HG02870 (cell line): ENCODE measurements at regions not wholly inside any gene's neighbourhood (a gene's known extent, or its start where the extent isn't known, plus 50 kb on each side); places are given as distances from the start of the nearest gene placed in this dataset.

Experiments
- ATAC-seq: cut with Tn5 transposase; IDR thresholded peaks from one replicate; pipeline ENCODE4 v1.9.1; 2021; ENCODE audit warnings: mild to moderate bottlenecking, moderate library complexity; ENCODE audit not compliant: unreplicated experiment

- no peak for ATAC-seq
Observed at GRCh38 chr6:23448281-23448680, 677.7 kb upstream of the NRSN1 start.

DNA sequence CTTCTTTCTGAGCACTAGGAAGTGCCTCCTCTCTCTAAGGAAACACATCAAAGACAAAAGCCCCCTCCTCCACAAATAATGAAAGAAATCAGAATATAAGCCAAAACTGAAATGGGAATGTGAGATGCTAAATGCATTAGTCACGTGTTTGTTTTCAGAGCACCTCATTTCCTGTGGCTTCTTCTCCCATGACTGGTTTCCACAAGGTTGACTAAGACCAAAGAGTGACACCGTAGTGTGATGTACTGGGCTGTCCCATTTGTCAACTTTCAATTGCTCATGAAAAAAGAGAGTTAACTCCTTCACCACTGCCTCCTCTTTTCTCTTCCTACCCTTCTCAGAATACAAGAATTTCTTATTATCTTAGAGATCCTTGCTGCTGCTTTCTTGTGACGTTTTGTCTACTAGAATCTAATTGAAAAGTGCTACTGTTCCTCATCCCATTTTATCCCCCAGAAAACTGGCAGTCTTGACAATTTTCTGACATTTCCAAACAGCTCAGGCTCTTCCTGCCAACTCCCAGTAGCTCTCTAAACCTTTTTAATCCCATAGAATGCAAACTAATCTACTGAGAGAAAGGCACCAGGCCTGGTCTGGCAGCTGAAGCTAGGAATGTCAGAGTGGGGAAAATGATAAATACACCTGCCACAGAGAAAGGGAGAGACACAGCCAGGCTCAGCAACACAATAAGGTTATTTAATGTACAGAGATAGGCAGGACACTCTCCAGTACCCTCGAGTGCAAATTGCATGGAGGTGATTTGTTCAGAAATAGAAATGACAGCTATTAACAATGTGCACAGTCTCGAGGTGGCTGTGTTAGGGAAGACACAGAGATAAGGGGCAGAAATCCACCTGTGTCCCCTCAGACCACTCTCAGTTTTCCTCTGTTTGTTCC is 671.7 kb upstream of the NRSN1 start:
- ATAC-seq = no peak

DNA sequence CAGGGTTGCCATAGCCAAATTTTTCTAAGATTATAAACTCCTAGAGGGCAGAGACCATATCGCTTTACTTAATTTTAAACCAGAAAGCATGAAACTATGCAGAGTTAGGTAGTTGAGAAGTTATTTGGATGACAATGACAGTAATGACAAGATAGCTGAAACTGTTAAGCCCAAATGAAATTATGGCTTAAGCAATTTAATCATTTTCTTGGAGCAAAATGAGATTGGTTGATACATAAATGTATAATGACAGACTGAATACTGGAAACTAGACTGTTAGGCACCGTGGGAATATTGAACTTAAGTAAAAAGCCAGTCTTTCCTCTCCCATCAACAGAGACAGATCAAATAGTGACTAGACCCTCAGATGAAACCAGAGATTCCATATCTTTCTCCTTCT is 670.3 kb upstream of the NRSN1 start:
- ATAC-seq = no peak

DNA sequence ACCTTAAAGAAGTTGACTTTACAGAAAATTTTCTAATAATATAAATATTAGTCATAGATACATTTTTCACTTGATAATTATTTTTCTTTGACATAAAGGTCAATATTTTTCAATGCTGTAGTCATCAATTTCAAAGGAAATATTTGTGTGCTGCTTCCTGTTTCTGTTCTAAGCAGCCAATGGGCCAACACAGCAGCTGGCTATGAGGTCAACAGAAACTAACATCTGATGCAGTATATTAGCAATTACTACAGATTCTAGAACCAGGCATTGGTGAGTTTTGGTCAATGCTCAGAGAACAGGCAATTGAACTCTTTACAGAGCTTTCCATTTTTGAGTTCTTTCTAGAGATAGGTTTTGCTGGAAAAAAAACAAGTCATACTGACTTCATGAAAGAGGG is 669.6 kb upstream of the NRSN1 start:
- no peak for ATAC-seq

GRCh38 chr6:23457321-23457720 is 668.7 kb upstream of the NRSN1 start:
- no peak for ATAC-seq

- no peak for ATAC-seq
Observed at GRCh38 chr6:23465912-23466311, 660.1 kb upstream of the NRSN1 start.

- ATAC-seq = no peak
Observed at GRCh38 chr6:23477586-23477985, 648.4 kb upstream of the NRSN1 start.

DNA sequence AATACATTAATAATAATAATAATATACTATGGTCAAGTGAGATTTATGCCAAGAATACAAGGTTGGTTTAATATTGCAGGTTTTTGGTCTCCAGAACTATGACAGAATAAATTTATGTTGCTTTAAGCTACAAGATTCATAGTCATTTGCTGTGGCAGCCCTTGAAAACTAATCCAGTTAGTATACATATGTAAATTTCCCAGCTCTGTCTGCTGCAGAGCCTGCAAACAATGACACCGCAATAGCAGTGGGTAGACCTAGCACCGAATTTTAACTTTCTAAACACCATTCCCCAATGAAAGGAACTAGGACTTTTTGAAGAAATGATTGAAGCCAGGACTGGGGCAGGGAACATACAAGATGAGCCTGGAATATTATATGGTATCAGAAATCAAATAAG is 647.7 kb upstream of the NRSN1 start:
- ATAC-seq = no peak

DNA sequence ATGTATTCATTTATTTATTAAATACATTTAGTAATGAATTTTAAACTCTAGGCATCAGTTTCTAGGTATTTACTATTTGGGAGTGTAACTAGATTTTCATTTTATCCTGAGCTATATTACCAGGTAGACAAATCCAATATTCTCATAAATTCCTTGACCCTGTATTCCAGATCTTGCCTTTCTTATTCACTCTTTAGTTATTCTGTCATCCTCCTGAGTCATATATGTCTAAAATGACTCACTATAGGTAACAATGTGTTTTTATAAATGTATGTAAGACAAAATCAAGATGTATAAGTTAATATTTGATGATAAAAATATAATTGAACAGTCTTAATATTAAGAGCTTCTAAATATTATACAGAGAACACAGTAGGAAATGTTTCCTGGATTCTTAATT is 642.1 kb upstream of the NRSN1 start:
- no peak for ATAC-seq

GRCh38 chr6:23494367-23494766 is 631.6 kb upstream of the NRSN1 start:
- ATAC-seq = no peak

GRCh38 chr6:23498013-23498412 is 628.0 kb upstream of the NRSN1 start:
- ATAC-seq = no peak

DNA sequence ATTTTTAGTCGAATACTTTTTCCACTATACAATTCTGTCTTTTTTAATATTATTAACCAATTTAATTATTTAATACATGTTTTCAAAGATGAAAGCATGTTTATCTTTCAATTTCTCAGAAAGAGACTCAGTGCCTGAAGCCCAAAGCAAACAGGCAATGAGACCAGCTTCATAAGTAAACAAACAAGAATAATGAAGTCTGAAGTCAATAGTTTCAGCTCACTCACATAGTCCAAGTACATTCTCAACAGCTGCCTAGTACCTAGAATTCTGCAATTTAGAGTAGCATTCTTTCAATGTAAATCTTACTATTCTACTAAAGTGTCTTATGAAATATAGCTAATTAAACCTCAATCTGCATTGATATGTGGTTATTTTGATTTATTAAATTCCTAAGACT is 626.5 kb upstream of the NRSN1 start:
- ATAC-seq = no peak

DNA sequence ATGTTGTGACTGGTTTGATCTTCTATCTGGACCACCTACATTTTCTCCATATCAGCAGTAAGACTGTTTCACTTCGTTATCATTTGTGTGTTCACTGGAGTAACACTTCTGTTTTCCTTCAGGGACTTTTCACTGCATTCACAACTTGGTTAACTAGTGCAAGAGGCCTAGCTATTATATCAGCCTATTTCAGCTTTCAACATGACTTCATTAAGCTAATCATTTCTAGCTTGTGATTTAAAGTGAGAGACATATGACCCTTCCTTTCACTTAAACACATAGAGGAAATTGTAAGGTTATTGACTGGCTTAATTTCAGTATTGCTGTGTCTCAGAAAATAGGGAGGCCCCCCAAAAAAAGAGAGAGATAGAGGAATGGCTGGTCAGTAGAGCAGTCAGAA is 622.8 kb upstream of the NRSN1 start:
- ATAC-seq = no peak

DNA sequence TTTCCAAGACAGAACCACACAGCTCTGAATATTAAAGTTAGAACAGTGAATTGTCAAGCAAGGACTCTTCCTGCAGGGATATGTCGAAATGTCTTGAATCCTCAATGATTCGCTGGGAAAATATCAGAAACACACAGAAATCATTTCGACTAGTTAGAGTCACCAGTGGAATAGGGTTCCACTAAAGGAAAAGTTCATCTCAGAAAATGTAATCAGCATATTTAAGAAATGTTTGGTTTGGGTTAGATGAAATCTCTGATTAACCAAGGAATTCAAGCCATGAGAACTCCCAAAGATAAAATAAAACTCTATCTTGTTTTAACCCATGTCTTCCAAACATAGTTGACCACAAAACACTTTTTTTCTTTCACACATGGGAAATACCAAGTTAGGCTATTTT is 621.0 kb upstream of the NRSN1 start:
- ATAC-seq = no peak

DNA sequence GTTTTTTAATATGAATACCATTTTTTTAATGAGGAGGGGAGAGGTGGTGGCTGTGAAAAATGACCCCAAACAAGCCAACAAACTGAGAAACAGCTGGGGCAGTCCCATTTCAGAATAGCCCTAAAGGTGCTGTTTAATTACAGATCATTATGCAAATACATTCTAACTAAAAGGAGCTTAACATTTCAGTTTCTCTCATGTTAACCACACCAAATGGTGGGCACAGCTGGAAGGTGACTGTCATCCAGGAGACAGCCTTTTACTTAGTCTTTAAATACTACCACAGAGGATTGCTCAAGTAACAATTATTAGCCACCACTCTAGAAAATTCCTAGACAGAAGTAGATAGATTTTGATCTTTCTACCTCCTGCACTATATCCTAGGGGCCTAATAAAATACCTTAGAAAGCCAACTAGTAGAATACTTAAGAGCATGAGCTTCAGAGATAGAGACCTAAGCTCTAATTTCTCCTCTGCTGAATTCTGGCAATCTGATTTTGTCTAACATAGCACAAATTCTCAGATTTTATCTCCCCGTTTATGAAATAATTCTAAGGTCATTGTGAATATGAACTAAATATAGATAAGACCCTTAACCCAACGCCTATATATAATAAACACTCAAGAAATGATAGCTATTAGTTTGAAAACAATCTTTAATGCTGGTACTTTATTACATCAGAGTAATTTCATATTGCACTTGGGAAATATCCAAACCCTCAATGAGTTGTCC is 615.1 kb upstream of the NRSN1 start:
- ATAC-seq = no peak

DNA sequence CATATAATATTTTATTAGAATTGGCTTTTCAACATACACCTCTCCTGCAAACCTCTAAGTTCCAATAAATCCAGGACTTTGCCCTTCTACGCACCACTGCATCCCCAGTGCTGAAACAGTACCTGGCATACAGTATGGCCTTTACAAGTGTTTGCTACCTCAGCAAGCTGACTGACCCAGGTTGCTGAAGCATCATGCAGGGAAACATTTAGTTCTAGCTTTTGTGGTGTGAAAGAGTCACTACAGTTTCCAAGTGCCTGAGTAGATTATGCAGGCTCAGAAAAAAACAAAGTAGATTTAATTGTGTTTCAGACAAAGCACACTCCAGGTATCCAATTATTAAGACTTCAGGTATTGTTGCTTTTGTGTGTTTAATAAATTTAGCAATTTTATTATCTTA is 614.2 kb upstream of the NRSN1 start:
- ATAC-seq = no peak

GRCh38 chr6:23518294-23518693 is 607.7 kb upstream of the NRSN1 start:
- no peak for ATAC-seq

DNA sequence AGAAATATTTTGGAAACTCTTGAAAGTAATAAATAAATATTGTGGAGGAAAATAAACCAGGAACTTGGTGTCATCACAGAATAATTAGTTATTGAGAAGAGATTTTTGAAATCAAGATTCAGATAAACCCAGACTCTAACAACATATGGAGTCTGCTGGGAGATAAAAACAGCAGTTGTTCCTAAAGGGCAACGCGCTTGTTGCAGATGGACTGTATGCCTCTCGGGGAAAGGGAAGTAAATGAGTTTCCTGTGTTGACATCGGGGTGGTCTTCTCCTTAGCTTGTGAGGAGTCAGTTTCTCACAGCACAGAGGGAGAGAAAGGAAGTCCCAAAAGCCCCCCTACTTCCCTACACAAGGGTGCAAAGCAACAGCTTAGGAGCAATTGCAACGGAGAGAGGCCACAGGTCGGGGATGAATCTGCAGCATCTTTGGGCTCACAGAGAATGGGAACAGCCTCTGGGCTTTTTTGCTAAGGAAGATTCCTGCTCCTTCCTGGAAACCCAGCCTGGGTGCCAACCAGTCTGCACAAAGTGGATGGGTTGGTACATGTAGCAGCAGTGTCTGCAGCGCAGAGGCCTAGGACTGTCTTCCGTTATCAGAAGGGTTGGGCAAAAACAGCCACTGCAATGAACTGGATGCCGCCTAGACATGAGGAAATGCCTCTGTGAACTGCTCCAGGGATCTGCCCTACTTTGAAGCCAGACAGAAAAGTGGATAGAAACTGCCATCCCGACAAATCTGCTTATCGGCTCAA is 603.0 kb upstream of the NRSN1 start:
- ATAC-seq = no peak

- no peak for ATAC-seq
Observed at GRCh38 chr6:23523771-23524170, 602.2 kb upstream of the NRSN1 start.

- no peak for ATAC-seq
Observed at GRCh38 chr6:23524548-23524947, 601.5 kb upstream of the NRSN1 start.

DNA sequence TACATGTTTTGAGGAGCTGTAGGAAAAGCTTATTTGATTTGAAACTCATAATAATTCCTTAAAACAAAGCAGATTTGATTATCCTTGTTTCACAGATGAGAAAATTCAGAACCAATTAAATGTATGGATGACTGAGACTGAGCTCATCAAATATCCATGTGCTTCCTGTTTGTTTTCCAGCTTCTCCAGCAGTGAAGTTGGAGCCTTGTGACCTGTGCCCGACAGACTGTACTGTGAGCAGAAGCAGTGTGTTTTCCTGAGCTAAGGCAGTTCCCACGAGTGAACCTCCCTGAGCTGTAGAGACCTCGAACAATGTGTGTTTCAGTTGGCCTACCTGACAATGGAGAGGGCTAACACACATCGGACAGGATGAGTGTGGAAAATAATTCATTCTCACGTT is 599.5 kb upstream of the NRSN1 start:
- ATAC-seq = no peak

DNA sequence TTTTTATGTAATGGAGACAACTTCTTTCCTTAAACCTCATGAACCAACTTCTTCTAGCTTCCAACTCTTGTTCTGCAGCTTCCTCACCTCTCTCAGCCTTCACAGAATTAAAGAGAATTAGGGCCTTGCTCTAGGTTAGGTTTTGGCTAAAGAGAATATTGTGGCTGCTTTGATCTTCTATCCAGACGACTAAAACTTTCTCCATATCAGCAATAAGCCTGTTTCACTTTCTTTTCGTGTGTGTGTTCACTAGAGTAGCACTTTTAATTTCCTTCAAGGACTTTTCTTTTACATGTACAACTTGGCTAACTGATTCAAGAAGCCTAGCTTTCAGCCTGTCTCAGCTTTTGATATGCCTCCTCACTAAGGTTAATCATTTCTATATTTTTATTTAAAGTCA is 596.1 kb upstream of the NRSN1 start:
- ATAC-seq = no peak
